NB4 (cell line): ENCODE measurements at regions not wholly inside any gene's neighbourhood (a gene's known extent, or its start where the extent isn't known, plus 50 kb on each side); places are given as distances from the start of the nearest gene placed in this dataset.

ENCODE experiments used
- MAX ChIP-seq: IDR thresholded peaks from 2 replicates; pipeline ENCODE4 v1.6.1; 2011; ENCODE audit warnings: low read depth, low read length
- POLR2A ChIP-seq: IDR thresholded peaks from 2 replicates; pipeline ENCODE4 v1.6.1; 2011; ENCODE audit warnings: mild to moderate bottlenecking; ENCODE audit not compliant: insufficient read length; ENCODE audit errors: extremely low read depth

- TF ChIP-seq POLR2A (no peak), MAX (no peak)
These were observed 136.4 kb downstream of the LNPK start for GRCh38 chr2:175865716-175866115.
